HG03565 (cell line): ENCODE measurements at regions not wholly inside any gene's neighbourhood (a gene's known extent, or its start where the extent isn't known, plus 50 kb on each side); places are given as distances from the start of the nearest gene placed in this dataset.
"Not testable (repeated sequence)": the region's sequence is repeated elsewhere in the genome, so short reads cannot be mapped to it uniquely, and the experiment has no call there.

Experiments used
- ATAC-seq: cut with Tn5 transposase; IDR thresholded peaks from one replicate; pipeline ENCODE4 v1.9.1; 2021; ENCODE audit warnings: mild to moderate bottlenecking, moderate library complexity; ENCODE audit not compliant: unreplicated experiment

DNA sequence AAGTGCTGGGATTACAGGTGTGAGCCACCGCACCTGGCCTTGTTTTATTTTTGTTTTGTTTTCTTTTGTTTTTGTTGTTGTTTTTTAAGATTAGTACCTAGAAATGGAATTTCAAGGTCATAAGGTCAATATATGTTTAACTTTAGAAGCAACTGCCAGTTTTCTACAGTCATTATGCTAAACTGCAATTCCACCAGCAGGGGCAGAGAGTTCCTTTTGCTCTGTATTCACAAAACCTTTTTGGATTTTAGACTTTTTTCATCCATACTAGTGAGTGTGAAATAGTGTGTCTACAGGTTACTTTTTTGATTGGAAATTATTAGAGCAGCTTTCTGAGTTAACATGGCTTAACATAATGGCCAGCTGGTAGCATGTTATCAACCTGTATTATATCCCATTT, 580.6 kb downstream of the TRIML1 start:
- ATAC-seq = no peak

- ATAC-seq = no peak
Measured at GRCh38 chr4:188722911-188723310, 583.7 kb downstream of the TRIML1 start.

- no peak for ATAC-seq
Measured at GRCh38 chr4:188727746-188728145, 588.5 kb downstream of the TRIML1 start.

GRCh38 chr4:188728359-188728758, 589.1 kb downstream of the TRIML1 start:
- ATAC-seq = no peak

DNA sequence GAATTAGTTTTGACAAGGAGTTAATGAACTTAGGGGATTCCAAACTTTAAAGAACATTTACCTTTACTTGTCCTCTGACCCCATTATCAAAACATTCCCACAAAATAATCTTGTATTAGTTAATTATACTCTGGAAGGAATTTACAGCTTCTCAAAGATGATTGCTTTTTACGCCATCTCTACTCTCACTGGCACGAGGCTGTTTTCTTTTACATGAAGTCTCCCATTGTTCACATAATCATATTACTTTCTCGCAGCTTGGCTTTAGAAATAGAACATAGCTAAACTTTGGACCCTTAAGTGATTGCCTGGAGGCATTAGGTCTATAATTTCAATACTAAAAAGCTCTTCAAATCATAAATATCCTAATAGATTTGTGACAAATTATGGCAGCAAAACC, 592.9 kb downstream of the TRIML1 start:
- no peak for ATAC-seq

GRCh38 chr4:188735082-188735481, 595.8 kb downstream of the TRIML1 start:
- ATAC-seq = no peak

DNA sequence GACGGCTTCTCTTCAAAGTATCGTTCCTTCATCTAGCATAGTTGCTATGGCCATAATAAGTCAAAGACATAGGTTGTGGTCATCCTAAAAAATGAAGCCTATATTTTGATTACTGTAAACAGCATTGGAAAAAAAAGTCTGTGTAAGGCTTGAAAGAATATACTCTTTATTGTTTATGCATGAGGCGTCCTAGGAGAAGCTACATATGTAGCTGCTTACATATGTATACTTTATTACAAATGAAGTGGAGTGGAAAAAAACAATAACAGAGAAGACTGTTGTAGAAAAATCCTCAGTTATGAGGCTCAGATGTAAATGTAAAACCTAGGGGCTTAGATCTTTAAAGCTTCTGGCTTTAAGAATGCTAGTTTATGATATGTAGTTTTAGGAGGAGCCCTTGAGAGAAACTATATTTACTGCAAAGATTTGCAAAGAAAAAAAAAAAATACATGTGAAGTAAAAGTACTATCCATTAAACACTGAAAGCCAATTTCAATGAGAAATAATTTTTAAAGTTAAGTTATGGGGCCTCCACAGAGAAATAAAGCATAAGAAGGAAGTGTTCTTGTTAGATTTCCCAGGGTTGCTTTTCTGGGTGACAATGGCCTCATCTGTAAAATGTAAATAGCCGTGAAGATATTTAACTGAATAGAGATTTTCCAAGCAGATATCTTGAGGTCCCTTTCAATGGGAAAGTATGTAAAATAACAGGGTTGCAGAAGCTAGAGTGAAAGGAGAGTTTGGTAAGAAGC, 598.2 kb downstream of the TRIML1 start:
- no peak for ATAC-seq

DNA sequence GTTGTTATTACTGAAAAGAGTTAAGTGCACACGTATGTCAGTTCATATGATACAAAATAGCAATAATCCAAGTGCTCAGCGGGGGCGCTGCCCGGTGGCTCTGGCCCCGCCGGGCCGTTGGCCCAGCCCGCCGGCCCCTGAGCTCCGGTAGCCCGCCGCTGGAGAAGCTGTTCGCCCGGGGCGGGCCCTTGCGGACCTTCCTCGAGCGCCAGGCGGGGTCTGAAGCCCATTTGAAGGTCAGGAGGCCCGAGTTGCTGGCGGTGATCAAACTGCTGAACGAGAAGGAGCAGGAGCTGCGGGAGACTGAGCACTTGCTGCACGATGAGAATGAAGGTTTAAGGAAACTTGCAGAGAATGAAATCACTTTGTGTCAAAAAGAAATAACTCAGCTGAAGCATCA, 599.0 kb downstream of the TRIML1 start:
- not testable (repeated sequence) for ATAC-seq

DNA sequence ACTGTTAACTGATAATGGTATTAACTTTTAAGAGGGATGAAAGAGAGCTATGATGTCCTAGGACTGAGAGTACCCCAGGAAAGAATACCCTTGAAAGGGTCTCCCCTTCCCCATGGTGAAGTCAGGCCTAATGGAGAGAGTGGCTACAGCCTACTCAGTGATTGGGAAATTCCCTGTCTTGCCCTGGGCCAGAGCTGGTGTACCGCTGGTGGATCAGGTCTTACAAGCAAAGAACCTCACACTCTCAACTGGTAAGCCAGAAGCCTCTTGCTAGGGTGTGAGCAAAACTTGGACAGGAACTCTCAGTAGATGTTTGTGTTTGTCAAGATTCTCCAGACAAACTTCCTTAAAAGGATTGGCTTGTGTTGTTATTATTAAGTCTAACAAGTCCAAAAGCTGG, 600.9 kb downstream of the TRIML1 start:
- ATAC-seq = not testable (repeated sequence)

- not testable (repeated sequence) for ATAC-seq
Measured at GRCh38 chr4:188740791-188741190, 601.5 kb downstream of the TRIML1 start.

DNA sequence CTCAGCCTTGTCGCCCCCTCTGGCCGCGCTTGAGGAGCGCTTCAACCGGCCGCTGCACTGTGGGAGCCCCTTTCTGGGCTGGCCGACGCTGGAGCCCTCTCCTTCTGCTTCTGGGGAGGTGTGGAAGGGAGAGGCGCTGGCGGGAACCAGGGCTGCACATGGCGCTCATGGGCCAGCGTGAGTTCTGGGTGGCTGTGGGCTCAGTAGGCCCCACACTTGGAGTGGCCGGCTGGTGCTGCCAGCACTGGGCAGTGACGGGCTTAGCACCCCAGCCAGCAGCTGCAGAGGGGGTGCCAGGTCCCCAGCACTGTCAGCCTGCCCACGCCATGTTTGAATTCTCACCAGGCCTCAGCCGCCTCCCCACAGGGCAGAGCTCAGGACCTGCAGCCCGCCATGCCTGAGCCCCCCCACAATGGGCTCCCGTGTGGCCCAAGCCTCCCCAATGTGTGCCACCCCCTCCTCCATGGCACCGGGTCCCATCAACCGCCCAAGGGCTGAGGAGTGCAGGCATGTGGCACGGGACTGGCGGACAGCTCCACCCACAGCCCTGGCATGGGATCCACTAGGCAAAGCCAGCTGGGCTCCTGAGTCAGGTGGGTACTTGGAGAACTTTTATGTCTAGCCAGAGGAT, 615.2 kb downstream of the TRIML1 start:
- ATAC-seq = no peak

DNA sequence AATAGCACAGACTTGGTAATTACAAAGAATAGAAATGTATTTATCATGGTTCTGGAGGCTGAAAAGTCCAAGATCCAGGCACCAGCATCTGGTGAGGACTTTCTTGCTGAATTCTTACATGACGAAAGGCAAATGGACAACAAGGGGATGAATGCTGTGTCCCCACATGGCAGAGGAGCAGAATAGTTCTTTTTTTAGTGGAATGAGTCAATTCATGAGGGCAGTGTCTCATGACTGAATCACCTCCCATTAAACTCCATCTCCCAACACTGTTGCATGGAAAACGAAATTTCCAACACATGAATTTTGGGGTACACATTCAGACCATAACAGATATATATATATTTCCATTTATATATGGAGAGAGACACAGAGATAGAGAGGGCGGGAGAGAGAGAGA, 628.3 kb downstream of the TRIML1 start:
- no peak for ATAC-seq

DNA sequence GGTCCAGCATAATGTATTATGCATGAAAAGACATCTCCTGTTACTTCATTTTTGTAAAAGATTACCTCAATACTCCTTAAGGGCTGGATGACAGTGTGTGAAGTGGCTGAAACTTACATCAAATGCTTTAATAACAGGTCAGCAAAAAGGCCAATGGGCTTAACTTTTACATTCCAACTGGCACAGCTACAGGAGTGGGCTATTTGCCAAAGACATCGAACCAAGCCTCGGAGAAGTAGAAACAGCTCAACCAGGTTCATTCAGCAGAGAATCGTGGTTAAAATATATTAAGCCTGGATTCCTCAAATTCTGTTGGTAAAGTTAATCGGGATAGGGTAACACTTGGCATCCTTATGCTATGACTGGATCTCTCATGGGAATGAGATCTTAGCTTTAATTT, 639.7 kb downstream of the TRIML1 start:
- no peak for ATAC-seq

- ATAC-seq = no peak
Measured at GRCh38 chr4:188779581-188779980, 640.3 kb downstream of the TRIML1 start.

DNA sequence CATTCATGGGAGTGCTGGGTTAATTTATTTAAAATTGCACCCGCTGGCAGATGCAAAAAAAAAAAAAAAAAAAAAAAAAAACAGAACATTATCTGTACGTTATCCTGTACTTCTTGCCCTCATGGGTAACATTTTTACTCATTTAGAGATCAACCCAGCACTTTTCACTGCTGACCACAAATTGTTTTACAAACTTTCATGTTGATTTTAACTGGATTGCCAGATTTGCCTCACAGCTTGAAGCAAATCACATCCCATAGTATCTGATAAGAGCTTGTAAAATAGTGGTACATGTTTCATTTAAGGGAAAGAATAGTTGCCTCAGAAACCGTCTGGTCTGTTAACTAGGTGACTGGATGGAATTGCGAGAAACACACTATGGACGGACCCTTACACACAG, 640.8 kb downstream of the TRIML1 start:
- ATAC-seq = no peak

GRCh38 chr4:188780686-188781085, 641.4 kb downstream of the TRIML1 start:
- ATAC-seq = no peak

DNA sequence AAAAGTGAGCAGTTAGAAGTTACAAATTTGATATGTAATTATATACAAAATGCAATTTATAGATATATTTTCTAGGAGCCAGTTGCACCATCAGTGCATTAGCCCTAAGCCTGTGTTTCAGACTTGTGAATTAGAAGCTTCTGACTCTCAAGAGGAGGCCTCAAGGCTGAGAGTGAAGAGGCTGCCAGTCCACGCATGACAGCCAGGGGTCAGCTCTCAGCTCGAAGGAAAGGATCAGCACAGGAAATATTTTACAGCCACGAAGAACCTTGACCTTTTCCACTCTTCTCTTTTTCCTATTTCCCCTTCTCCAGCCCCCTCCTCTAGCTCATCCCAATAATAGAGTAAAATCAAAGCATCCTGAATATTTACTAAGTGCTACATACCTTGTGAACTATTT, 642.4 kb downstream of the TRIML1 start:
- no peak for ATAC-seq

DNA sequence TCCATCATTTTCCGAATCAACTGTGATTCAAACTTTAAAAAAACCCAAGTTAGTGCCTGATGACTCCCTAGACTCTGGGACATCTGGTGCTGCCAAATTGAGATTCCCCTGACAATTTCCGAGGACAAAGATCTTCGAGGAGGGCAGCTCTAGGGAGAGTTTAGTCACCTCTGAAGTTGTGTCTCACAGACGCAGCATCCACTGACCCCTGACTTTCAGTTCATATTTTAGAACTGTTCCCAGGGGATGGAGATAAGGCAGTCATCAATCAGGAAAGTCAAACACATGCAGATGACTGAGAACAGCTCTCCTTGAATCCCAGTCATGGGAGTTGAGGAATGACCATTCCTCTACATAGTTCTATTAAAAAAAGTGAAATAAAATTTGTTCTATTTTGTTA, 643.9 kb downstream of the TRIML1 start:
- ATAC-seq = no peak

DNA sequence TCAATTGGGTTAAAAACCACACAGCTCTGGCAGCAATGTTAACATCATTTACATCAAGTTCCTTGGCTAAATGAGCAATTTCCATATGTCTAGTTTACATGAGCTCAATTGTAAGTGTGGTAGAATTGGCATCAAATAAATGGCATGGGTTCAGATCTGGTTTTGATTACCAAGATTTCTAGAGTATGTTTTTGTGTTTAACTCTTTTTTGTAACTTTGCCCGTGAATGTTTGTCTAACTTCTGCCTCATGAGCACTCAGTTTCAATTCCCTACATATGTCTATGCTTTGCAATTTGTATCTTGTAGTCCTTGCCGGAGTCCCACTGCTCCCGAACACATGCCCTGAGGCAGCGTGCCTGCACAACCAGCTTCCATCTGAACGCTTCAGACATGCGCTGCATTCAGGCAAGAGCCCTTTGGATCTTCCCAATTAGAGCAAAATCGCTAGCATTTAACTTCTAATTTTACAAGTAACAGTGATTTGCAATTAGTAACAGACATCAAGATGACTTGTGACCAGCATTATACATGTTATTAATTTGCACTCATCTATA, 644.4 kb downstream of the TRIML1 start:
- no peak for ATAC-seq

DNA sequence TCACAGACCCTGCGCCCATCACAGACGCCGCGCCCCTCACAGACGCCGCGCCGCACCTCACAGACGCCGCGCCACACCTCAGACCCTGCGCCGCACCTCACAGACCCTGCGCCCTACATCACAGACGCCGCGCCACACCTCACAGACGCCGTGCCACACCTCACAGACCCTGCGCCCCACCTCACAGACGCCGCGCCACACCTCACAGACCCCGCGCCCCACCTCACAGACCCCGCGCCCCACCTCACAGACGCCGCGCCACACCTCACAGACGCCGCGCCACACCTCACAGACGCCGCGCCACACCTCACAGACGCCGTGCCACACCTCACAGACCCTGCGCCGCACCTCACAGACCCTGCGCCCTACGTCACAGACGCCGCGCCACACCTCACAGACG, 657.4 kb downstream of the TRIML1 start:
- ATAC-seq = not testable (repeated sequence)

- ATAC-seq = not testable (repeated sequence)
Measured at GRCh38 chr4:188797011-188797410, 657.8 kb downstream of the TRIML1 start.

DNA sequence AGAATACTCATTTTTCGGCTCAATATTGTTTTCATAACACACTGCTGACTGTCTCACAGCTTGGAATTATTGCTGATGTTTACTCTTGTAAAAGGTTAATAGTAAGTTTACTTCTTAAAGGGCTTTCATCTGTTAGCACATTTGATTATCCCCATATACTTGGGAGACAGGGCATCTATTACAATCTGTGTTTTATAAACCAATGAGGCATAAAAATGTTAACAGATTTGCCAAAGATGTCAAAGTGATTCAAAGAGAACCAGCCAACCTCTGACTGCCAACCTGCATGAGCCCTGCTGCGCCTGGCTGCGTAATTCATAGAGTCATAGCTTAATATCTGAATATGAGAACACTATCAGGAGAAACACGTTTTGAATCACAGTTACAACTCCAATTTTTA, 665.6 kb downstream of the TRIML1 start:
- ATAC-seq = no peak
